ENCODE measurements at regions not wholly inside any gene's neighbourhood (a gene's known extent, or its start where the extent isn't known, plus 50 kb on each side); places are given as distances from the start of the nearest gene placed in this dataset.

DNA sequence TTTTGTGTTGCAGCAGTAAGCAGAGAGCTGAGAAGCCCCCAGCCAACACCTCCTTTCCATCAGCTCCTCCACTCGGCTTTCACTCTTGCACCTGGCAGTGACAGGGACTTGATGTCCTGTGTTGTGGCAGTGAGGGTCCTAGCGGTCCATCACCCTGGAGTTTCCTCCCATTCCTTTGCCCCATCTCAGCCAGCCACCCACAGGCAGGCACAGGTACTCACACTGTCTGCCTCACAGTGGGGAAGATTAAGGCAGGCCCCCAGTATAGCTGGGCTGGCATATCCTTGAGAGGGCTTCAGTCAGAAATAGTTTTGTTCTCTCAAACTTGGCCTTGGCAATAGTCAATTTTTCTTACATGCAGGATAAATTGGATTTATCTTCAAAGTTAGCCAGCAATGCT is 362.7 kb downstream of the GADD45G start:
- Histone ChIP-seq H3K36me3 (ENCODE audit: control insufficient read depth in 1 of 2, insufficient read depth in 2 of 2, low read length in 1 of 2) (no peaks in the 10 kb centered on the region), H3K27ac (ENCODE audit: low read depth in 1 of 2, low read length in 2 of 2) (no peak overlapping the region), H3K9me3 (ENCODE audit: control insufficient read depth, low read length) (no peaks in the 10 kb centered on the region), H3K4me1 (ENCODE audit: control insufficient read depth in 1 of 2, insufficient read depth in 2 of 2, low read length in 2 of 2) (no peaks in the 10 kb centered on the region), H3K27me3 (ENCODE audit: control insufficient read depth in 1 of 2, insufficient read depth in 2 of 2, low read length in 1 of 2) (peaks cover 0 to 2% of the 10 kb centered on the region in 2 donors), H3K4me3 (ENCODE audit: low read length in 2 of 2) (no peak overlapping the region)
- intact Hi-C loops (cut with DNase I) = no loop called here
- 63 to 93% methylated on average over 2 of the region's 2 CpGs for WGBS, 2 donors
- DNase-seq = no peak
- ATAC-seq (ENCODE audit: low FRiP score) = no peak

DNA sequence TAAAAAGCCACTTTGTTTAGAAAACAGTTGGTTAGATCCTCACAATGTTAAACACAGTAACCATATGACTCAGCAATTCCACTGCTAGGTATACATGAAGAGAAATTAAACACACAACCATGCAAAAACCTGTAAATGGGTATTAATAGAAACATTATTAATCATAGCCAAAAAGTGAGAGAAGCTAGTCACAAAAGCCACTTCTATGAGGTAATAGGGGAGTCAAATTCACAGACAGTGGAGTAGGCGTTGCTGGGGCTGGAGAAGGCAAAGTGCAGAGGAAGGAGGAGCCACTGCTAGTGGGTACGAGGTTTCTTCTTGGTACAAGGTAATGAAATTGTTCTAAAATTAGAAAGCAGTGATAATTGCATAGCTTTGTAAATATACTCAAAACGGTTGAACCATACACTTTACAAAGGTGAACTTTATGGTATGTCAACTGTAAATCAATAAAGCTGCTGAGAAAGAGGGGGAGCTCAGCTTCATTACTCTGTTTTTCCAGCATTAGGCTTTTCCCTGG is 364.4 kb downstream of the GADD45G start:
- intact Hi-C loops (cut with DNase I) = no loop called here
- no peak overlapping the region for H3K4me3 ChIP-seq (ENCODE audit: low read length in 2 of 2)
- no peaks in the 10 kb centered on the region for H3K4me1 ChIP-seq (ENCODE audit: control insufficient read depth in 1 of 2, insufficient read depth in 2 of 2, low read length in 2 of 2)
- peaks cover 0 to 2% of the 10 kb centered on the region in 2 donors for H3K27me3 ChIP-seq (ENCODE audit: control insufficient read depth in 1 of 2, insufficient read depth in 2 of 2, low read length in 1 of 2)
- H3K36me3 ChIP-seq (ENCODE audit: control insufficient read depth in 1 of 2, insufficient read depth in 2 of 2, low read length in 1 of 2) = no peaks in the 10 kb centered on the region
- ATAC-seq (ENCODE audit: low FRiP score) = no peak
- H3K9me3 ChIP-seq (ENCODE audit: control insufficient read depth, low read length) = no peaks in the 10 kb centered on the region
- no peak overlapping the region for H3K27ac ChIP-seq (ENCODE audit: low read depth in 1 of 2, low read length in 2 of 2)
- DNase-seq = no peak
- 10 to 20% methylated on average over 3 of the region's 3 CpGs for WGBS, 2 donors

DNA sequence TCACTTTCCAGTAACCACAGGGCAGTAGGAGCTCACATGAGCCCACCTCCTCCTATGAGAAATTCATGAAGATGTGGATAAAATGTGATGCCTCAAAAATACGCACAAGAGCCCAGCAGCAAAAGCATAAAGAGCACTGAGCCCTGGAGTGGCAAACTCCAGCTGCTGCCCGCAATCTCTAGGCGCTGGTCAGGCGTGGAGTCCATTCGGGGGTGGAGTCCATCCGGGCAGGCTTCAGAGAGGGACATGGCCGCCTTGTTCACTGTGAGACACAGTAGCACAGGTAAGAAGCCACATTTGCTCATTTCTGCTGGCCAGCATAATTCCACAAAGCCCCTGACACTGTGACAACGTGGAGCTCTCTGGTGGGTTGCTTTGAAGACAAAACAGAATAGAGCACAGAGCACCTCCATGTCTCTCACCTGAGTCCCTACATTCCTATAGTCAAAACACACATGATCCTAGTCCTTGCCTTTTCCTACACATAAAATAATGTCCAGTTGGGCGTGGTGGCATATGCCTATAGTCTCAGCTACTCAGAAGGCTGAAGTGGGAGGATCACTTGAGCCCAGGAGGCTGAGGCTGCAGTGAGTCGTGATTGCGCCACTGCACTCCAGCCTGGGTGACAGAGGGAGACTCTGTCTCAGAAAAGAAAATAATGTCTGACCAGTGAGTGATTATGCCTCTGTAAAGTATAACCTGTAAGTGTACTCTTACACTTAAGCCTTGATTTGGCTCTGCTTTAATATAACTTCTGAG is 365.2 kb downstream of the GADD45G start:
- Histone ChIP-seq H3K9me3 (ENCODE audit: control insufficient read depth, low read length) (no peaks in the 10 kb centered on the region), H3K4me1 (ENCODE audit: control insufficient read depth in 1 of 2, insufficient read depth in 2 of 2, low read length in 2 of 2) (no peaks in the 10 kb centered on the region), H3K4me3 (ENCODE audit: low read length in 2 of 2) (no peak overlapping the region), H3K36me3 (ENCODE audit: control insufficient read depth in 1 of 2, insufficient read depth in 2 of 2, low read length in 1 of 2) (no peaks in the 10 kb centered on the region), H3K27ac (ENCODE audit: low read depth in 1 of 2, low read length in 2 of 2) (no peak overlapping the region), H3K27me3 (ENCODE audit: control insufficient read depth in 1 of 2, insufficient read depth in 2 of 2, low read length in 1 of 2) (peaks cover 0 to 2% of the 10 kb centered on the region in 2 donors)
- ATAC-seq (ENCODE audit: low FRiP score) (no peak), DNase-seq (no peak)
- 88 to 89% methylated on average over 11 of the region's 11 CpGs for WGBS, 2 donors
- intact Hi-C loops (cut with DNase I) = loop anchor here in 1 of 2 donors (10.0 kb wide), 1 partner anchor 135 kb away; no protein-coding TSS in a partner anchor

DNA sequence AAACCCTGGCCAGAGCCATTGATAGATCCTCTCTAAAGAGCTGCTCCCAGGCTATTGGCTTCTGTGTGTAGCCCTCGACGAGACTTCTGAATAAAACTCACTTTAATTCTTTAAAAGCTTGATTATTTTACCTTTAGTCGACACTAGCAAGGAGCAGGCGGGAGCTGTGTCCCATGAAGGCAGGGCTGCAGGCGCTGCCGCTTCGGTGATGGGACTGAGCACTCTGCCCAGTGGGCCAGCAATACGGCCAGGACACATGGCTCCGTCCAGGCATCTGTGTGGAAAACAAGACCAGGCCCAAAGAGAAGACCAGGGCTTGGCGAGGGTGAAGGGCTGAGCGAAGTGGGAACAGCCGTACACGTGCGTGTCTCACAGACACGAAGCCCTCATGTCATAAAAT is 365.9 kb downstream of the GADD45G start:
- Histone ChIP-seq H3K36me3 (ENCODE audit: control insufficient read depth in 1 of 2, insufficient read depth in 2 of 2, low read length in 1 of 2) (no peaks in the 10 kb centered on the region), H3K27ac (ENCODE audit: low read depth in 1 of 2, low read length in 2 of 2) (no peak overlapping the region), H3K4me1 (ENCODE audit: control insufficient read depth in 1 of 2, insufficient read depth in 2 of 2, low read length in 2 of 2) (no peaks in the 10 kb centered on the region), H3K4me3 (ENCODE audit: low read length in 2 of 2) (no peak overlapping the region), H3K9me3 (ENCODE audit: control insufficient read depth, low read length) (no peaks in the 10 kb centered on the region), H3K27me3 (ENCODE audit: control insufficient read depth in 1 of 2, insufficient read depth in 2 of 2, low read length in 1 of 2) (peaks cover 0 to 2% of the 10 kb centered on the region in 2 donors)
- 96 to 97% methylated on average over 15 of the region's 15 CpGs for WGBS, 2 donors
- intact Hi-C loops (cut with DNase I) = loop anchor here in 1 of 2 donors (10.0 kb wide), 1 partner anchor 134 kb away; no protein-coding TSS in a partner anchor
- DNase-seq (no peak), ATAC-seq (ENCODE audit: low FRiP score) (no peak)

DNA sequence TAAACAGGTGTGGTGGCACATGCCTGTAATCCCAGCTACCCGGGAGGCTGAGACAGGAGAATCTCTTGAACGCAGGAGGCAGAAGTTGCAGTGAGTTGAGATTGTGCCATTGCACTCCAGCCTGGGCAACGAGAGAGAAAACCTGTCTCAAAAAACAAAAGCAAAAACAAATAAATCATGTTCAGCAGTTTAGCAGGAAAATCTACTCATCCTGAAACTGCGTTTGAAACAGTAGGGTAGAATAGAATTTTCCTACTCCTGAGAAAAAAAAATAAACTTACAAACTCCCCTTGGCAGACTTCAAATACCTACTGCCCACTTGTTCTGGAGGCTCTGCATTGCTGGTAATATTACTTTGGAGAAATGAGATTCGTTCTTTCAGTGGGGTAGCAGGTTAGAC is 367.7 kb downstream of the GADD45G start:
- DNase-seq (no peak), ATAC-seq (ENCODE audit: low FRiP score) (no peak)
- peaks cover 0 to 2% of the 10 kb centered on the region in 2 donors for H3K27me3 ChIP-seq (ENCODE audit: control insufficient read depth in 1 of 2, insufficient read depth in 2 of 2, low read length in 1 of 2)
- no peak overlapping the region for H3K4me3 ChIP-seq (ENCODE audit: low read length in 2 of 2)
- WGBS, 2 donors = 94 to 95% methylated on average over 5 of the region's 5 CpGs
- H3K9me3 ChIP-seq (ENCODE audit: control insufficient read depth, low read length) = no peaks in the 10 kb centered on the region
- H3K27ac ChIP-seq (ENCODE audit: low read depth in 1 of 2, low read length in 2 of 2) = no peak overlapping the region
- intact Hi-C loops (cut with DNase I) = loop anchor here in 1 of 2 donors (10.0 kb wide), 1 partner anchor 132 kb away; no protein-coding TSS in a partner anchor
- no peaks in the 10 kb centered on the region for H3K4me1 ChIP-seq (ENCODE audit: control insufficient read depth in 1 of 2, insufficient read depth in 2 of 2, low read length in 2 of 2)
- no peaks in the 10 kb centered on the region for H3K36me3 ChIP-seq (ENCODE audit: control insufficient read depth in 1 of 2, insufficient read depth in 2 of 2, low read length in 1 of 2)

DNA sequence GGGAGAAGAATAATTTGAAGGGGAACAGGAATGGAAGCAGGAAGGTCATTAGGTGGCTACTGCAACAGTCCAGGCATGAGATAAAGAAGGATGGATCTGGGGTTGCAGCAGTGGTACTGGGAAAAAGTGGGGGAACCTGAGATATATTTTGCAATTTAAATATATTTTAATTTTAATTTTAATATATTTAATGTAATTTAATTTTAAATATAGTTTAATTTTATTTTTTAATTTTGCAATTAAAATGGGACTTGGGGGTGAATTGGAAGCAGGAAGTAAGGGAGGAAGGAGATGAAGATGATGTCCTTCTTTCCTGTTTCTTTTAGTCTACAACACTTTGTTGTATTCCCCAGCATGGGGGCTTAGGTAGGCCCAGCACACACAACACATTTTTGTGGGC is 369.8 kb downstream of the GADD45G start:
- H3K27me3 ChIP-seq (ENCODE audit: control insufficient read depth in 1 of 2, insufficient read depth in 2 of 2, low read length in 1 of 2) = no peaks in the 10 kb centered on the region
- H3K27ac ChIP-seq (ENCODE audit: low read depth in 1 of 2, low read length in 2 of 2) = no peak overlapping the region
- H3K4me3 ChIP-seq (ENCODE audit: low read length in 2 of 2) = no peak overlapping the region
- H3K4me1 ChIP-seq (ENCODE audit: control insufficient read depth in 1 of 2, insufficient read depth in 2 of 2, low read length in 2 of 2) = no peaks in the 10 kb centered on the region
- DNase-seq (no peak), ATAC-seq (ENCODE audit: low FRiP score) (no peak)
- intact Hi-C loops (cut with DNase I) = loop anchor here in 1 of 2 donors (10.0 kb wide), 1 partner anchor 130 kb away; no protein-coding TSS in a partner anchor
- no peaks in the 10 kb centered on the region for H3K9me3 ChIP-seq (ENCODE audit: control insufficient read depth, low read length)
- no peaks in the 10 kb centered on the region for H3K36me3 ChIP-seq (ENCODE audit: control insufficient read depth in 1 of 2, insufficient read depth in 2 of 2, low read length in 1 of 2)

DNA sequence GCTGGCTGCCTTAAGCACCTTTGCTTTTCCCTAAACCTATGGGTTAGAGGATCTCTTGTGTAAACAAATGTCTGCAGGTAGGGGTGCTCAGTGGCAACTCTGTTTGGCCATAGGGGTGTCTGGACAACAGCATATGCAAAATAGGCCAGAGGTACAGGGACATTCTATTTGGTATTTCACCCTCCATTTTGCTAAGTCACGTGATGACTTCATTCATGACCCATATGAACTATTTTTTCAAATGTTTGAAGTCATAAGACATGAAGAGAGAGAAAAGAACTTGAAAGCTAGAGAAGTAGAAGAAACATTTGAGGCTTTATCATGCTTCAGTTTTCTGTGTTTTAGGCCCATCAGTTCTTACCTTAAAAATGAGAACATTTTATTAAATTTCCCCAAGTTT is 370.2 kb downstream of the GADD45G start:
- Histone ChIP-seq H3K36me3 (ENCODE audit: control insufficient read depth in 1 of 2, insufficient read depth in 2 of 2, low read length in 1 of 2) (no peaks in the 10 kb centered on the region), H3K4me3 (ENCODE audit: low read length in 2 of 2) (no peak overlapping the region), H3K27ac (ENCODE audit: low read depth in 1 of 2, low read length in 2 of 2) (no peak overlapping the region), H3K27me3 (ENCODE audit: control insufficient read depth in 1 of 2, insufficient read depth in 2 of 2, low read length in 1 of 2) (no peaks in the 10 kb centered on the region), H3K9me3 (ENCODE audit: control insufficient read depth, low read length) (no peaks in the 10 kb centered on the region), H3K4me1 (ENCODE audit: control insufficient read depth in 1 of 2, insufficient read depth in 2 of 2, low read length in 2 of 2) (no peaks in the 10 kb centered on the region)
- 91 to 95% methylated on average over 1 of the region's 1 CpG for WGBS, 2 donors
- ATAC-seq (ENCODE audit: low FRiP score) = no peak
- intact Hi-C loops (cut with DNase I) = loop anchor here in 1 of 2 donors (10.0 kb wide), 1 partner anchor 130 kb away; no protein-coding TSS in a partner anchor
- DNase-seq = no peak

DNA sequence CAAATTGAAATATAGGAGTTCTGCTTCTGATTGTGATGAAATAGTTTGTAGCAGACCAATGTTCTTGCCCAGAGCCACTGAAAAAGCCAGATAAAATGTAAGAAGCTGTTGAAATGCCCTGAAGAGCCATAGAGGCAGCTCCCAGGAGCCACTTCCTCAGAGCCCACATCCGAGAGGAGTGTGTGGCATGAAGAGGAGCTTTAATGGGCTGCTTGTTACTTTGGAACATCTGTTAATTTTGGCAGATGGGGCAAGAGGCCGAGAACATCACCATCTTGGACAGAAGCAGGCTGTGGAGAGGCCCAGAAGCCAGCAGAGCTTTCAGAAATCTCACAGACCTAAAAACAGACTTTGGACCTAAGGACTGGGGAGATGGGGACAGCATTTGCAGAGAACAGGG is 370.8 kb downstream of the GADD45G start:
- Histone ChIP-seq H3K4me3 (ENCODE audit: low read length in 2 of 2) (no peak overlapping the region), H3K27me3 (ENCODE audit: control insufficient read depth in 1 of 2, insufficient read depth in 2 of 2, low read length in 1 of 2) (no peaks in the 10 kb centered on the region), H3K36me3 (ENCODE audit: control insufficient read depth in 1 of 2, insufficient read depth in 2 of 2, low read length in 1 of 2) (no peaks in the 10 kb centered on the region), H3K4me1 (ENCODE audit: control insufficient read depth in 1 of 2, insufficient read depth in 2 of 2, low read length in 2 of 2) (no peaks in the 10 kb centered on the region), H3K27ac (ENCODE audit: low read depth in 1 of 2, low read length in 2 of 2) (no peak overlapping the region), H3K9me3 (ENCODE audit: control insufficient read depth, low read length) (no peaks in the 10 kb centered on the region)
- no peak for DNase-seq
- intact Hi-C loops (cut with DNase I) = loop anchor here in 1 of 2 donors (10.0 kb wide), 1 partner anchor 129 kb away; no protein-coding TSS in a partner anchor
- WGBS, 2 donors = 84 to 86% methylated on average over 2 of the region's 2 CpGs
- peak; percentile 60 for ATAC-seq (ENCODE audit: low FRiP score)

DNA sequence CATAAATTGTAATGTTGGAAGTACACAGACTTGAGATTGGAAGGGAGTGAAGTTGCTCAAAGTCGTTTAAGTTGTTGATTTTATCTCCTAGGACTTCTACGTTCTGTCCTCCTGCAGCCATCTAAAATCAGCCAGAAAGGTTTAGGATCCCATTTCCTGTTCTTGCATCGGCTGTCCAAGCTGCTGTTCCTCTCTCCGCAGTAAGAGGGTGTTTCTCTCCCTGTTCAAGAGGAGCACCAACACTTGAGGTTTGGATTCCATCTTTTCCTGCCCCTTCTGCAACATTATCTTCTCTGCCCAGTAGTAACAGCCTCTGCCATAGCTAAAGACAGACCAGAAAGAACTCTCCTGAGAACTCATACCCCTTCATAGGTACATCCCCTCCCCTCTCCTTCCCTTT is 373.4 kb downstream of the GADD45G start:
- ATAC-seq (ENCODE audit: low FRiP score) = peak; percentile 33
- Histone ChIP-seq H3K9me3 (ENCODE audit: control insufficient read depth, low read length) (no peaks in the 10 kb centered on the region), H3K27me3 (ENCODE audit: control insufficient read depth in 1 of 2, insufficient read depth in 2 of 2, low read length in 1 of 2) (no peaks in the 10 kb centered on the region), H3K4me1 (ENCODE audit: control insufficient read depth in 1 of 2, insufficient read depth in 2 of 2, low read length in 2 of 2) (no peaks in the 10 kb centered on the region), H3K27ac (ENCODE audit: low read depth in 1 of 2, low read length in 2 of 2) (no peak overlapping the region), H3K36me3 (ENCODE audit: control insufficient read depth in 1 of 2, insufficient read depth in 2 of 2, low read length in 1 of 2) (no peaks in the 10 kb centered on the region), H3K4me3 (ENCODE audit: low read length in 2 of 2) (no peak overlapping the region)
- 13 to 19% methylated on average over 4 of the region's 4 CpGs for WGBS, 2 donors
- no peak for DNase-seq
- intact Hi-C loops (cut with DNase I) = loop anchor here in 1 of 2 donors (10.0 kb wide), 1 partner anchor 127 kb away; no protein-coding TSS in a partner anchor
